GM12891 (cell line): ENCODE measurements at regions not wholly inside any gene's neighbourhood (a gene's known extent, or its start where the extent isn't known, plus 50 kb on each side); places are given as distances from the start of the nearest gene placed in this dataset.

Experiments used
- POLR2A ChIP-seq: IDR thresholded peaks from 2 replicates; pipeline ENCODE4 v1.6.1; 2011; ENCODE audit warnings: low read depth, low read length, control low read depth
- POLR2AphosphoS5 ChIP-seq: IDR thresholded peaks from 2 replicates; pipeline ENCODE4 v1.6.1; 2011; ENCODE audit warnings: low read depth, low read length, control low read depth
- TAF1 ChIP-seq: IDR thresholded peaks from 2 replicates; pipeline ENCODE4 v1.6.1; 2011; ENCODE audit warnings: low read depth, low read length, control low read depth

DNA sequence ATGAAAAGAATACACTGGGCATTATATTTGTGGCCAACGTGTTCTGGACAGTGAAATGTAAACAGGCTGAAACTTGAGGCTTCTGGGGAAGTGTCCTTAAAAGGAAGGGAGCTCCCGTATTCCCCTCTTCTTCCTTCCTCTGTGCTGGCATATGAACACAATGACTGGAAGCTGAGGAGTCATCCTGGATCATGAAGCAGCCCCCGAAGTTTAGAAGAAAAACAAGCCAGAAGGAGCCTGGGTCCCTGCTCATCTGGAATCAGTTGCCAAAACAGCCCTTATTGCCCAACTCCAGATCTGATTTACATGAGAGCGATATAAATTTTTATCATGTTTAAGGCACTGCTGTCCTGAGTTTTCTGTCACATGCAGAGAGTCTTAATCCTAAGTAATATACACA lies 65.4 kb upstream of the SLC1A1 start:
- no peak for TF ChIP-seq POLR2AphosphoS5
- TF ChIP-seq POLR2A: no peak
- TF ChIP-seq TAF1: no peak
